B cell (primary cell): ENCODE measurements at regions not wholly inside any gene's neighbourhood (a gene's known extent, or its start where the extent isn't known, plus 50 kb on each side); places are given as distances from the start of the nearest gene placed in this dataset.

ENCODE experiments used
- ATAC-seq: fragments of 200-7000 bp; cut with Tn5 transposase; one replicate; pipeline ENCODE4 v1.10.0; 2021; ENCODE audit warnings: low read depth, mild to moderate bottlenecking, moderate number of reproducible peaks, moderate library complexity
- CTCF ChIA-PET: fragments of 350-600 bp; sonication (Branson Sonifier 250); formaldehyde crosslinking; loops from one replicate; lab custom pipeline; 2021; ENCODE audit warnings: antibody characterized with exemption, inconsistent platforms; lab: Charles Lee
- POLR2A ChIA-PET: fragments of 350-600 bp; sonication (Branson Sonifier 250); formaldehyde crosslinking; loops from one replicate; lab custom pipeline; 2021; ENCODE audit warnings: antibody characterized with exemption; lab: Charles Lee
- DNase-seq: peaks from one replicate; pipeline ENCODE4 v3.0.0; 2013
- H2AFZ ChIP-seq: 2 replicates; pipeline ENCODE4 v1.6.1; 2012; ENCODE audit warnings: mild to moderate bottlenecking, low read depth, low read length; ENCODE audit not compliant: insufficient read depth, poor library complexity, severe bottlenecking
- H3K27ac ChIP-seq, 2 donors: 1 replicate in 1 of 2; 2 replicates in 1 of 2; pipeline ENCODE4 v1.5.1; 2012 to 2013; ENCODE audit warnings: low read length in 2 of 2, mild to moderate bottlenecking in 2 of 2, moderate library complexity in 1 of 2
- H3K27me3 ChIP-seq, 4 experiments: fragments of 200-600 bp in 1 of 4; sonication (generic) in 1 of 4; replicated peaks in 1 of 4; 1 replicate in 2 of 4; 2 replicates in 2 of 4; pipeline versions ENCODE4 v1.6.1 to v1.7.0; 2013 to 2016; ENCODE audit warnings: low read length in 3 of 4, mild to moderate bottlenecking in 2 of 4, mixed read lengths in 1 of 4, moderate library complexity in 1 of 4; ENCODE audit not compliant: insufficient read depth in 4 of 4, control insufficient read depth in 3 of 4; ENCODE audit errors: control extremely low read depth in 1 of 4
- H3K36me3 ChIP-seq, 2 experiments: replicated peaks in 1 of 2; 1 replicate in 1 of 2; 2 replicates in 1 of 2; pipeline versions ENCODE4 v1.6.1 to v1.7.1; 2013; ENCODE audit warnings: low read length in 1 of 2; ENCODE audit not compliant: insufficient read depth in 2 of 2, control insufficient read depth in 1 of 2; ENCODE audit errors: control extremely low read depth in 1 of 2, extremely low read depth in 1 of 2
- H3K4me1 ChIP-seq, 2 donors: fragments of 200-600 bp in 1 of 2; sonication (generic) in 1 of 2; 1 replicate in 1 of 2; 2 replicates in 1 of 2; pipeline versions ENCODE4 v1.5.1 to v1.6.1; 2013 to 2017; ENCODE audit warnings: low read length in 2 of 2; ENCODE audit not compliant: control insufficient read depth in 2 of 2, insufficient read depth in 2 of 2
- H3K4me2 ChIP-seq: replicated peaks from 2 replicates; pipeline ENCODE3; 2012; ENCODE audit warnings: mild to moderate bottlenecking, low read depth, low read length; ENCODE audit not compliant: poor library complexity, severe bottlenecking
- H3K4me3 ChIP-seq, 5 experiments: fragments of 200-600 bp in 1 of 5; sonication (generic) in 1 of 5; 1 replicate in 3 of 5; 2 replicates in 2 of 5; pipeline versions ENCODE4 v1.5.1 to v1.7.0; 2011 to 2016; ENCODE audit warnings: low read length in 4 of 5, mild to moderate bottlenecking in 4 of 5, low read depth in 2 of 5, control low read depth in 1 of 5, moderate library complexity in 1 of 5; ENCODE audit not compliant: insufficient read depth in 1 of 5; ENCODE audit errors: control extremely low read depth in 1 of 5, extremely low read depth in 1 of 5
- H3K79me2 ChIP-seq: fragments of 200-600 bp; sonication (generic); one replicate; pipeline ENCODE4 v1.6.0; 2016; ENCODE audit warnings: low read length; ENCODE audit not compliant: control insufficient read depth, insufficient read depth
- H3K9ac ChIP-seq: fragments of 200-600 bp; sonication (generic); 2 replicates; pipeline ENCODE4 v1.6.1; 2017; ENCODE audit warnings: mild to moderate bottlenecking, low read length, moderate library complexity
- H3K9me3 ChIP-seq, 3 donors: one replicate each; pipeline versions ENCODE4 v1.6.1 to v1.7.1; 2013; ENCODE audit warnings: low read length in 2 of 3; ENCODE audit not compliant: control insufficient read depth in 2 of 3, insufficient read depth in 1 of 3; ENCODE audit errors: control extremely low read depth in 1 of 3
- H4K20me1 ChIP-seq: 2 replicates; pipeline ENCODE4 v1.6.0; 2012; ENCODE audit warnings: mild to moderate bottlenecking, low read length; ENCODE audit not compliant: insufficient read depth, control insufficient read depth, poor library complexity, severe bottlenecking
- H3K27ac Mint-ChIP-seq: one replicate; pipeline ENCODE4 v1.8.0; 2021; ENCODE audit warnings: mixed read lengths
- H3K27me3 Mint-ChIP-seq: one replicate; pipeline ENCODE4 v1.8.0; 2021; ENCODE audit warnings: mixed read lengths
- H3K4me1 Mint-ChIP-seq: one replicate; pipeline ENCODE4 v1.8.0; 2021; ENCODE audit warnings: mixed read lengths
- H3K4me3 Mint-ChIP-seq: one replicate; pipeline ENCODE4 v1.8.0; 2021; ENCODE audit warnings: mixed read lengths
- H3K9me3 Mint-ChIP-seq: one replicate; pipeline ENCODE4 v1.8.0; 2022; ENCODE audit warnings: mixed read lengths; ENCODE audit not compliant: insufficient read depth
- EZH2 ChIP-seq: IDR thresholded peaks from 2 replicates; pipeline ENCODE4 v1.6.1; 2012; ENCODE audit warnings: borderline replicate concordance, low read depth, mild to moderate bottlenecking, moderate library complexity, low read length; ENCODE audit not compliant: insufficient read depth, poor library complexity, severe bottlenecking
- WGBS: methylation state at CpG from one replicate; pipeline ENCODE4 v1.1.5; 2013; ENCODE audit warnings: missing lambda C conversion rate; ENCODE audit not compliant: insufficient coverage; 5-methylcytosine and 5-hydroxymethylcytosine counted together
- intact Hi-C: fragments of 100-400 bp; cut with micrococcal nuclease; formaldehyde crosslinking; loops from one replicate; pipeline ENCODE4 v1.10.0; 2022
- TF ChIP-seq, protein P1 (sequence below): fragments of 200-600 bp; IDR thresholded peaks from one replicate; pipeline ENCODE4 v1.8.0; 2022; ENCODE audit warnings: antibody characterized with exemption, mild to moderate bottlenecking

DNA sequence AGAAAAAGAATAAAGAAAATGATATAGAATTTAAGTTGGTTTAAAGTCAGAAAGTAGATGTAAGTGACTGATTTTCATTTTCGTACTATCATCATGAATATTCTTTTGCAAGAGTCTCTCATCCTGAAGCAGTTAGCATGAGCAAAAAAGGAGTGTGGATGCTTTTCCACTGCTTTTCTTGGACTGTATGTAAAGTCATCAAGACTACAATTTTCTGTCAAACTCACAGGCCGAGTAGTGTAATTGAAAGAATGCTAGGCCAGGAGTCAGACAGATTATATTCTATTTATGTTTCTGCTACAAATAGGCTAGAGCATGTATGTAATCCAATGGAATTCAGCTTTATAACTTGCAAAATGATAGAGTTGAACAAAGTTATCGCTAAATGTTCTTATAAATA, 197.1 kb upstream of the SPOCK3 start:
- Histone ChIP-seq H2AFZ (no peak overlapping the region), H3K36me3 (no peaks in the 10 kb centered on the region), H3K4me2 (no peak overlapping the region), H3K4me3 (no peak overlapping the region), H4K20me1 (no peaks in the 10 kb centered on the region), H3K9me3 (peaks cover 0 to 1% (median 0%) of the 10 kb centered on the region in 3 donors), H3K79me2 (no peaks in the 10 kb centered on the region), H3K4me1 (no peaks in the 10 kb centered on the region), H3K9ac (no peak overlapping the region), H3K27ac (no peak overlapping the region), H3K27me3 (no peaks in the 10 kb centered on the region)
- no peaks in the 10 kb centered on the region for H3K4me1 Mint-ChIP-seq
- no CpG with 5 or more reads among the region's 3 CpGs for WGBS
- H3K9me3 Mint-ChIP-seq = no peaks in the 10 kb centered on the region
- intact Hi-C loops = no loop called here
- no peaks in the 10 kb centered on the region for H3K27me3 Mint-ChIP-seq
- DNase-seq (no peak), ATAC-seq (no peak)
- ChIA-PET POLR2A (no interaction called here), CTCF (no interaction called here)
- no peak overlapping the region for H3K27ac Mint-ChIP-seq
- no peak overlapping the region for H3K4me3 Mint-ChIP-seq
- TF ChIP-seq EZH2 = no peak
- TF ChIP-seq, protein P1, sequence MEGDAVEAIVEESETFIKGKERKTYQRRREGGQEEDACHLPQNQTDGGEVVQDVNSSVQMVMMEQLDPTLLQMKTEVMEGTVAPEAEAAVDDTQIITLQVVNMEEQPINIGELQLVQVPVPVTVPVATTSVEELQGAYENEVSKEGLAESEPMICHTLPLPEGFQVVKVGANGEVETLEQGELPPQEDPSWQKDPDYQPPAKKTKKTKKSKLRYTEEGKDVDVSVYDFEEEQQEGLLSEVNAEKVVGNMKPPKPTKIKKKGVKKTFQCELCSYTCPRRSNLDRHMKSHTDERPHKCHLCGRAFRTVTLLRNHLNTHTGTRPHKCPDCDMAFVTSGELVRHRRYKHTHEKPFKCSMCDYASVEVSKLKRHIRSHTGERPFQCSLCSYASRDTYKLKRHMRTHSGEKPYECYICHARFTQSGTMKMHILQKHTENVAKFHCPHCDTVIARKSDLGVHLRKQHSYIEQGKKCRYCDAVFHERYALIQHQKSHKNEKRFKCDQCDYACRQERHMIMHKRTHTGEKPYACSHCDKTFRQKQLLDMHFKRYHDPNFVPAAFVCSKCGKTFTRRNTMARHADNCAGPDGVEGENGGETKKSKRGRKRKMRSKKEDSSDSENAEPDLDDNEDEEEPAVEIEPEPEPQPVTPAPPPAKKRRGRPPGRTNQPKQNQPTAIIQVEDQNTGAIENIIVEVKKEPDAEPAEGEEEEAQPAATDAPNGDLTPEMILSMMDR = no peak

DNA sequence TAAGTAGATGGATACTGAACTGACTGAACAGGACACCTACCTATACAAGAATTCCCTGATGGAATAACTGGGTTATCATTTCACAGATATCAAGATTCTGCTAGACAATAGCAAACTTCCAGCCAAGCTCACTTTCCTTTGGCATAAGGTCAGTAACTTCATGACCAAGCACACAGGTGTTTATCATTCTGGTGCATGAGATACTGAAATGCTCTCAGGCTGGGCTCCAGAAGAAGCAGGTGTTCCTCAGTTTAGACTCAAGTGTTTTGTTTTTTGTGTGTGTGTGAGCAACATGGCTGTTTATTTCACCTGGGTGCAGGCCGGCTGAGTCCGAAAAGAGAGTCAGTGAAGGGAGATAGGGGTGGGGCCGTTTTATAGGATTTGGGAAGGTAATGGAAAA, 201.5 kb upstream of the SPOCK3 start:
- no peak overlapping the region for H3K27ac ChIP-seq
- Mint-ChIP-seq H3K4me1 (no peaks in the 10 kb centered on the region), H3K4me3 (no peak overlapping the region), H3K9me3 (peaks cover 3% of the 10 kb centered on the region), H3K27me3 (no peaks in the 10 kb centered on the region), H3K27ac (no peak overlapping the region)
- ATAC-seq = no peak
- no peaks in the 10 kb centered on the region for H3K27me3 ChIP-seq
- POLR2A ChIA-PET = no interaction called here
- H2AFZ ChIP-seq = no peak overlapping the region
- TF ChIP-seq, protein P1 = no peak
- no peak for TF ChIP-seq EZH2
- no peaks in the 10 kb centered on the region for H3K36me3 ChIP-seq
- DNase-seq = no peak
- H3K9ac ChIP-seq = no peak overlapping the region
- no peaks in the 10 kb centered on the region for H3K4me1 ChIP-seq
- WGBS = no CpG with 5 or more reads among the region's 3 CpGs
- peaks cover 0 to 1% (median 0%) of the 10 kb centered on the region in 3 donors for H3K9me3 ChIP-seq
- CTCF ChIA-PET = no interaction called here
- H3K4me2 ChIP-seq = no peak overlapping the region
- H3K4me3 ChIP-seq = no peak overlapping the region
- intact Hi-C loops = no loop called here
- H4K20me1 ChIP-seq = no peaks in the 10 kb centered on the region
- no peaks in the 10 kb centered on the region for H3K79me2 ChIP-seq
